ENCODE measurements at regions not wholly inside any gene's neighbourhood (a gene's known extent, or its start where the extent isn't known, plus 50 kb on each side); places are given as distances from the start of the nearest gene placed in this dataset.

GRCh38 chr14:87866116-87866515 is 126.9 kb downstream of the GALC start:
- POLR2A ChIA-PET (ENCODE audit: partially characterized antibody): no interaction called here
- Mint-ChIP-seq H3K9me3 (peaks cover 0 to 4% (median 0%) of the 10 kb centered on the region in 8 donors), H3K27me3 (peaks cover 2 to 5% of the 10 kb centered on the region in 2 donors), H3K36me3 (no peaks in the 10 kb centered on the region), H3K4me3 (peak overlapping the region in 1 of 8 donors; percentile 21), H3K4me1 (no peaks in the 10 kb centered on the region), H3K27ac (no peak overlapping the region)
- CTCF ChIA-PET (ENCODE audit: partially characterized antibody): no interaction called here
- intact Hi-C loops (cut with micrococcal nuclease): no loop called here
- no peaks in the 10 kb centered on the region for H3K9me3 ChIP-seq (ENCODE audit: control insufficient read depth in 1 of 2, low read length in 2 of 2)
- H3K27ac ChIP-seq (ENCODE audit: low read depth, low read length): no peak overlapping the region
- no peaks in the 10 kb centered on the region for H3K27me3 ChIP-seq (ENCODE audit: insufficient read depth, low read length)
- no peak for DNase-seq
- no peaks in the 10 kb centered on the region for H3K36me3 ChIP-seq (ENCODE audit: insufficient read depth, low read length)
- H3K4me1 ChIP-seq (ENCODE audit: insufficient read depth, low read length): no peaks in the 10 kb centered on the region
- no peak overlapping the region for H3K4me3 ChIP-seq (ENCODE audit: low read length in 2 of 2)

DNA sequence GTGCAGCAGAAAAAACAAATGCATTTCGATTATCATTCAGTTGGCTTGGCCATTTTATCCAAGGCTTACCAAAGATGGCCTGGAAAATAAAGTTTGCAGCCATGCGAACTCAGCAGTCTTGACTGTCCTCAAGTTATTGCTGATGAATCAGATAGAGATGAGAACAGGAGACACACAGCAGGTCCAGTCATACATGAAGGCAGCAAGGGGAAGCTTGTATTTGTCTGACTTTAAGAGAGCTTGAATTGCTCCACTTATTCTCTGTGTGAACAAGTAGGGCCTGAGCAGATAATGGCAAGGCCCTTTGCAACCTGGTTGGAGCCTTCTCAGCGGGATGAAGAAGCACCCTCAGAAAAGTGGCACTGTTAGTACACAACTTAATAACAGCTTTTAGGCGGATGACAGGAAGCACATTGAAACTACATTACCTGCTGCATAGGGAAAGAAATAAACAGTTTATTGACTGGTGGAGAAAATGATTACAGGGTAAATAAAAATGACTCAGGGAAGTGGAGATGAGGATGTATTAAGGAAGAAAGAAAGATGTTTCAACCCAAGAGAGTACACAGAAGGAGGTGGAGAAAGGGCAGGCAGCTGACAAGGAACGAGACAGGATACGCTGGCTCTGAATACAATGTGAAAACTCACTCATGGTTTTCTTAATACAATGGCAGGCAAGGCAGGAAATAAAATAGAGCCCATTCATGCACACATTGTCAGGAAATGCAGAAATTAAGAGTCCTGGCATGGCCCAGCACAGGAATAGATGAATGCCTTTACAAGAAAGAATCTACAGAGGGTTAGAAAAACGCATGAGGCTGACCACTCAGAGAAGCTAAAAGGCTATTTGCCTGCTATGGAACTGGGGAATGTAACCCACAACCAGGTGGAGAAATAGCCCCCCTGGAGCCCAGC is 128.4 kb downstream of the GALC start:
- no peaks in the 10 kb centered on the region for H3K4me1 ChIP-seq (ENCODE audit: insufficient read depth, low read length)

DNA sequence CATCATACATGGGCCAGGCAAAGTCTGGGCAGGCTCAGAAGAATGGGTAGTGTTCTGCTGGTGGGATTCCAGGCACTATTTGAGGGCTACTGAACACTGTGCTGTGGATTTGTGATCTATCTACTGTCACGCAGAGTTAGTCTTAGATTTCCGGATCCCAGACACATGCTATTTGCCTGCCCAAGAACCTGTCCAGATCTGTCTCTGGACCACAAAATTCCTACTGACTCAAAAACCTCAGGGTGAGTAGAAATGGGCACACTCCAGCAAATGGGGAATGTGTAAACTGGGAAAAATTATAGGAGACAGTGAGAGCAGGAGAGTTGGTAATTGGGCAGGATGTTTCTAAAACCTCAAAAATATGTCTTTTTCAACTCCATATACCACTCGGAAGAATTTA is 129.9 kb downstream of the GALC start:
- no peaks in the 10 kb centered on the region for H3K36me3 Mint-ChIP-seq
- Histone ChIP-seq H3K27me3 (ENCODE audit: insufficient read depth, low read length) (no peaks in the 10 kb centered on the region), H3K4me3 (ENCODE audit: low read length in 2 of 2) (no peak overlapping the region), H3K36me3 (ENCODE audit: insufficient read depth, low read length) (no peaks in the 10 kb centered on the region), H3K27ac (ENCODE audit: low read depth, low read length) (no peak overlapping the region), H3K4me1 (ENCODE audit: insufficient read depth, low read length) (no peaks in the 10 kb centered on the region), H3K9me3 (ENCODE audit: control insufficient read depth in 1 of 2, low read length in 2 of 2) (no peaks in the 10 kb centered on the region)
- CTCF ChIA-PET (ENCODE audit: partially characterized antibody): no interaction called here
- DNase-seq: no peak
- POLR2A ChIA-PET (ENCODE audit: partially characterized antibody): no interaction called here
- H3K27ac Mint-ChIP-seq: no peak overlapping the region
- no peaks in the 10 kb centered on the region for H3K4me1 Mint-ChIP-seq
- intact Hi-C loops (cut with micrococcal nuclease): no loop called here
- no peak overlapping the region for H3K4me3 Mint-ChIP-seq
- peaks cover 0 to 3% of the 10 kb centered on the region in 2 donors for H3K27me3 Mint-ChIP-seq
- H3K9me3 Mint-ChIP-seq: peaks cover 0 to 18% (median 0%) of the 10 kb centered on the region in 8 donors

More for the DNA sequence above, 128.4 kb downstream of the GALC start:
- intact Hi-C loops (cut with micrococcal nuclease): no loop called here
- no peak overlapping the region for H3K27ac Mint-ChIP-seq
- no peaks in the 10 kb centered on the region for H3K36me3 Mint-ChIP-seq
- H3K4me3 ChIP-seq (ENCODE audit: low read length in 2 of 2): no peak overlapping the region
- H3K4me3 Mint-ChIP-seq: no peak overlapping the region
- H3K4me1 Mint-ChIP-seq: no peaks in the 10 kb centered on the region
- DNase-seq: no peak
- H3K27me3 Mint-ChIP-seq: peaks cover 2 to 3% of the 10 kb centered on the region in 2 donors
- H3K9me3 Mint-ChIP-seq: peaks cover 0 to 4% (median 0%) of the 10 kb centered on the region in 8 donors
- H3K9me3 ChIP-seq (ENCODE audit: control insufficient read depth in 1 of 2, low read length in 2 of 2): no peaks in the 10 kb centered on the region
- H3K27ac ChIP-seq (ENCODE audit: low read depth, low read length): no peak overlapping the region
- CTCF ChIA-PET (ENCODE audit: partially characterized antibody): no interaction called here
- no peaks in the 10 kb centered on the region for H3K27me3 ChIP-seq (ENCODE audit: insufficient read depth, low read length)
- POLR2A ChIA-PET (ENCODE audit: partially characterized antibody): no interaction called here
- no peaks in the 10 kb centered on the region for H3K36me3 ChIP-seq (ENCODE audit: insufficient read depth, low read length)

- ChIA-PET POLR2A (ENCODE audit: partially characterized antibody) (no interaction called here), CTCF (ENCODE audit: partially characterized antibody) (no interaction called here)
- intact Hi-C loops (cut with micrococcal nuclease): no loop called here
- no peaks in the 10 kb centered on the region for H3K4me1 ChIP-seq (ENCODE audit: insufficient read depth, low read length)
- Mint-ChIP-seq H3K27me3 (peaks cover 1 to 11% of the 10 kb centered on the region in 2 donors), H3K27ac (no peak overlapping the region), H3K9me3 (peaks cover 0 to 2% (median 0%) of the 10 kb centered on the region in 8 donors), H3K36me3 (no peaks in the 10 kb centered on the region), H3K4me3 (no peak overlapping the region), H3K4me1 (no peaks in the 10 kb centered on the region)
- no peak overlapping the region for H3K4me3 ChIP-seq (ENCODE audit: low read length in 2 of 2)
- H3K27me3 ChIP-seq (ENCODE audit: insufficient read depth, low read length): no peaks in the 10 kb centered on the region
- H3K36me3 ChIP-seq (ENCODE audit: insufficient read depth, low read length): no peaks in the 10 kb centered on the region
- no peaks in the 10 kb centered on the region for H3K9me3 ChIP-seq (ENCODE audit: control insufficient read depth in 1 of 2, low read length in 2 of 2)
- no peak for DNase-seq
- H3K27ac ChIP-seq (ENCODE audit: low read depth, low read length): no peak overlapping the region
These were observed 140.9 kb downstream of the GALC start for GRCh38 chr14:87852107-87852506.

- ChIA-PET CTCF (ENCODE audit: partially characterized antibody) (no interaction called here), POLR2A (ENCODE audit: partially characterized antibody) (no interaction called here)
- H3K36me3 Mint-ChIP-seq: no peaks in the 10 kb centered on the region
- Histone ChIP-seq H3K9me3 (ENCODE audit: control insufficient read depth in 1 of 2, low read length in 2 of 2) (no peaks in the 10 kb centered on the region), H3K27ac (ENCODE audit: low read depth, low read length) (no peak overlapping the region), H3K4me1 (ENCODE audit: insufficient read depth, low read length) (no peaks in the 10 kb centered on the region), H3K27me3 (ENCODE audit: insufficient read depth, low read length) (no peaks in the 10 kb centered on the region), H3K36me3 (ENCODE audit: insufficient read depth, low read length) (no peaks in the 10 kb centered on the region), H3K4me3 (ENCODE audit: low read length in 2 of 2) (no peak overlapping the region)
- H3K27me3 Mint-ChIP-seq: peaks cover 1 to 11% of the 10 kb centered on the region in 2 donors
- no peak overlapping the region for H3K27ac Mint-ChIP-seq
- intact Hi-C loops (cut with micrococcal nuclease): no loop called here
- no peaks in the 10 kb centered on the region for H3K4me1 Mint-ChIP-seq
- H3K4me3 Mint-ChIP-seq: no peak overlapping the region
- no peak for DNase-seq
- peaks cover 0 to 2% (median 0%) of the 10 kb centered on the region in 8 donors for H3K9me3 Mint-ChIP-seq
These were observed 141.8 kb downstream of the GALC start for GRCh38 chr14:87851190-87851589.

DNA sequence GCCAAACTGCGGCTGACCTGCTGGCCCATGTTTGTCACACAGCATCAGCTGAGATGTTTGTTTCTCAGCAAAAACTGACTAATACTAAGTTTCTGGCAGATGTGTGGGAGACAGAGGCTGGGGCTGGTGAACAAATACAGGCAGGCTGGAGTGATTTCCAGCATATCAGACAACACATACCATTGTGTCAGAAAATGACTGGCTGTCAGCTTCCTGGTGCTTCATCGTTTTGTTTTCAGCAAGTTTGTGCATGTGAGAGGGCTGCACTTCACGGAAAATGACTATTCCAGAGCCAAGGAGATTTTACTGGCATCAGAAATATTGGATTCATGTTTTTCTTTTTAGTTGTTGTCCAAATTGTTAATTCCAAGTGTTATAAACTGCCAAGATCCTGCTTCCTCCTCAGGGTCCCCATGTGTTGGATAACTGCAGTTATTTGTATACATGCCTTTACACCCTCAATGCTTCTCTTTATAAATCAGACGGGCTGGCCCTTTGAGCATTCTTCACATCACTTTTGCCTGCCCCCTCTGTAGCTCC is 145.7 kb downstream of the GALC start:
- H3K27ac Mint-ChIP-seq: no peak overlapping the region
- no peaks in the 10 kb centered on the region for H3K36me3 ChIP-seq (ENCODE audit: insufficient read depth, low read length)
- H3K27me3 Mint-ChIP-seq: peaks cover 0 to 11% of the 10 kb centered on the region in 2 donors
- DNase-seq: no peak
- H3K4me3 ChIP-seq (ENCODE audit: low read length in 2 of 2): no peak overlapping the region
- H3K27ac ChIP-seq (ENCODE audit: low read depth, low read length): no peak overlapping the region
- ChIA-PET POLR2A (ENCODE audit: partially characterized antibody) (no interaction called here), CTCF (ENCODE audit: partially characterized antibody) (no interaction called here)
- no peaks in the 10 kb centered on the region for H3K27me3 ChIP-seq (ENCODE audit: insufficient read depth, low read length)
- no peaks in the 10 kb centered on the region for H3K9me3 ChIP-seq (ENCODE audit: control insufficient read depth in 1 of 2, low read length in 2 of 2)
- H3K9me3 Mint-ChIP-seq: peaks cover 0 to 2% (median 0%) of the 10 kb centered on the region in 8 donors
- H3K36me3 Mint-ChIP-seq: no peaks in the 10 kb centered on the region
- no peaks in the 10 kb centered on the region for H3K4me1 ChIP-seq (ENCODE audit: insufficient read depth, low read length)
- H3K4me1 Mint-ChIP-seq: no peaks in the 10 kb centered on the region
- intact Hi-C loops (cut with micrococcal nuclease): no loop called here
- no peak overlapping the region for H3K4me3 Mint-ChIP-seq

GRCh38 chr14:87840906-87841305 is 152.1 kb downstream of the GALC start:
- DNase-seq: no peak
- no peak overlapping the region for H3K4me3 ChIP-seq (ENCODE audit: low read length in 2 of 2)
- H3K4me3 Mint-ChIP-seq: no peak overlapping the region
- ChIA-PET POLR2A (ENCODE audit: partially characterized antibody) (no interaction called here), CTCF (ENCODE audit: partially characterized antibody) (no interaction called here)
- intact Hi-C loops (cut with micrococcal nuclease): no loop called here
- no peak overlapping the region for H3K27ac ChIP-seq (ENCODE audit: low read depth, low read length)
- no peaks in the 10 kb centered on the region for H3K4me1 ChIP-seq (ENCODE audit: insufficient read depth, low read length)
- no peaks in the 10 kb centered on the region for H3K36me3 ChIP-seq (ENCODE audit: insufficient read depth, low read length)
- H3K27me3 Mint-ChIP-seq: peaks cover 0 to 5% of the 10 kb centered on the region in 2 donors
- H3K36me3 Mint-ChIP-seq: no peaks in the 10 kb centered on the region
- H3K27ac Mint-ChIP-seq: no peak overlapping the region
- no peaks in the 10 kb centered on the region for H3K4me1 Mint-ChIP-seq
- H3K9me3 Mint-ChIP-seq: peaks cover 0 to 2% (median 0%) of the 10 kb centered on the region in 8 donors
- H3K27me3 ChIP-seq (ENCODE audit: insufficient read depth, low read length): no peaks in the 10 kb centered on the region
- H3K9me3 ChIP-seq (ENCODE audit: control insufficient read depth in 1 of 2, low read length in 2 of 2): no peaks in the 10 kb centered on the region
